NCI-H2227 treated with DMSO at 0.1 percent for 48 hours (cell line): ENCODE measurements at regions not wholly inside any gene's neighbourhood (a gene's known extent, or its start where the extent isn't known, plus 50 kb on each side); places are given as distances from the start of the nearest gene placed in this dataset.

Experiments used
- DNase-seq: peaks from one replicate; lab custom pipeline; 2025; lab: John Stamatoyannopoulos, UW

GRCh38 chr7:54701982-54702381, 57.0 kb downstream of the SEC61G start:
- no peak for DNase-seq

DNA sequence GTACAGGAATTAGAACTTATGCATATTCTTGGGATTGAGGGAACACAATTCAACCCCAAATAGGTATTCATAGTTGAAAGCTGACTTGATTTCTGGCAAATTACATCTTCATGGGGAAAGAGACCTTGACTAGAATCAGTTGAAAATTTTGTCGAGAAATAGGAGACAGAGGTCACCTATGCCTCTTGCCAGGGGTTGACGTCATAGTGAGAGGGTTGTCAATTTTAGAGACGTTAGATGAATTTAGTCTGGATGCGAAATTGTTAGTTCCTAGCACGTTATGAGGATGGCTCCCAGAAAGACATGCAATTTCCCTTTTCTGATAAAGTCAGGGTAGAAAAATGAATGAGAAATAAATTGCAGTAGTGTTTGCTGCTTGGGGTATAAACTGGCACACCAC, 59.3 kb downstream of the SEC61G start:
- no peak for DNase-seq

GRCh38 chr7:54697659-54698186, 61.3 kb downstream of the SEC61G start:
- DNase-seq, result no peak

- DNase-seq, result no peak
Observed at GRCh38 chr7:54690892-54691291, 68.1 kb downstream of the SEC61G start.

DNA sequence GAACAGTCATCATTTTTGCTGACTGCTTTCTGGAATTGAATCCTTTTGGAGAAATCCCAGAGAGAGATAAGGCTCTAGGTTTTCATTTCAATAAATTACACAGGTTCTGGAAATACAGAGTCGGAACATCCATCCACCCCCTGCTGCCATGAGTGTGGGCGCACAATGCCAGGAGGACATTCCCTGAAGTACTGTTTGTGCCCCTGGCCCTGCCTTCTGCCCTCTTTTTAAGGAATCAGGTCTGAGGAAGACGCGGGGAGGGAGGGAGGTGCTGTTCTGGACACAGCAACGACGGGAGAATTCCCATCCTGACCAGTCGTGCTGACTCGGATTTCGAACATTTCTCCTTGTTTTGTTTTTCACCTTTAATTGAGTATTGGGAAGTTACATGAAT, 69.0 kb downstream of the SEC61G start:
- DNase-seq, result no peak

- DNase-seq, result no peak
Observed at GRCh38 chr7:54689394-54690049, 69.5 kb downstream of the SEC61G start.

- no peak for DNase-seq
Observed at GRCh38 chr7:54687462-54688212, 71.4 kb downstream of the SEC61G start.

DNA sequence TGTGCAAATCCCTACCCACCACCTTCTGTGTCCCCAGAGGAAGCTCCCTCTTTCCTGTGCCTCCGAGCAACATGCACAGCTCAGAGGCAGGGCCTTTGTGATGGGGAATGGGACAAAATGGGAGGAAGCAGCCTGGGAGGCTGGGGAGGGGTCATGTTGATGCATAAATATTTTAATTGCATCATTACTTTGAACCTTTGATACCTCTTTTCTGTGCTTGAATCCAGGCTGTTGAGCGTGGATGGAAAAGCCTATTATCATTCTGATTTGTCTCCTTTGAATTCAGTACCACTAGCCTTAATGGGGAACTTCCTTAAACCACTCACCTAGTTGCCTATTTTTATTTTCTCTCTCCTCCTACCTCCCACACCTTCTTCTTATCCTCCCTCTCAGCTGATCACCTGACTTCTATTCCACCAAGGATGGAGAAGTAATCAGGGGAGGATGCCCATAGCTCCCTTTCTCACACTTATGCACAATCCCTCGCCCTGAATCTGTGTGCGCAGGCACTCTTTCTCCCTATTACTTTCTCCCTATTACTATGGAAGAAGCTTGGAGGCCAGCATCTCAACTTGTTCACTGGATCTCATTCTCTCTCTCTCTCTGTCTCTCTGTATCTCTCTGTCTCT, 78.5 kb downstream of the SEC61G start:
- DNase-seq, result no peak

DNA sequence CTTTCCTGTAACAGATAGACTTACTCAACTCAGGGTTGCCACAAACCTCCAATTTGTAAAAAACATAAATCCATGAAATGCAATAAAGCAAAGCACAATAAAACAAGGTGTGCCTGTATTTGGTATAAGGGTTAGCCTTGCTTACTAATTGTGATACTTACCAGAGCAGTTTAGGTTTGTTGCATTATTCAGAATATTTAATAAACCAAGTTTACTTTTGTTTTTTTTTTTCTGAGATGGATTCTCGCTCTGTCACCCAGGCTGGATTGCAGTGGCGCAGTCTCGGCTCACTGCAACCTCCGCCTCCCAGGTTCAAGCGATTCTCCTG, 79.6 kb downstream of the SEC61G start:
- no peak for DNase-seq

- DNase-seq, result no peak
Observed at GRCh38 chr7:54678763-54679489, 80.1 kb downstream of the SEC61G start.

DNA sequence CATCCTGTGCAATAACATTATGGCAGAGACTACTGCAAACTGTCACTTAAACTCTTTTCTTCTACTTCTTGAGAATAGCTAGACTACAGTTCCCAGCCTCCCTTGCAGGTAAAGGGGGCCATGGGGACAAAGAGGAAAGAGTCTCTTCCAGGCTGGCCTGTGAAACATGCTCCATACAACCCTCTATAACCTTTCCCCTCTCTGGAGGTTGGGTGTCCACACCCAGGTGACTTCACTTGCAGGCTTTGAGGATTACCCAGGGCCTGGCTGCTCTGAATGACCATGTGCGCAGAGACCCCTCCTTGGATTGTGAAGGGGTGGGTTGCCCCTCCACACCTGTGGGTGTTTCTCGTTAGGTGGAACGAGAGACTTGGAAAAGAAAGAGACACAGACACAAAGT, 84.1 kb downstream of the SEC61G start:
- DNase-seq, result no peak

DNA sequence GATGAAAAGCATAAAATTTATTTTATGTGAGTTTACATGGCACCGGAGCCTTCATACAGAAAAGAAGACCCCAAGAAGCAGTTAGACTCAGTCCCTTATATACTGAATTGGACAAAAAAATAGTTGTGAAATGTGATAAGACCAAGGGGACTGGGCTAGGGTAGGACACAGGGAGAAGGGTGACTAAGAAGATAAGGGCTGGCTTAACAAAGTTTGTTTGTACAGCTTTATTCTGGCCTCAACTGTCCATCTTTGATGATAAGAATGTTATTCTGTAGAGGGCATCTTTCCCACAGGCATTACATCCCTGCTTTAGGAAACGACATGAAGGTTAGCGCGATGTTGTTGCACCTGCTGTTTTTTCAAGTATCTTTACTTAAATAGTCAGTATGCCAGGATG, 86.5 kb downstream of the SEC61G start:
- no peak for DNase-seq

DNA sequence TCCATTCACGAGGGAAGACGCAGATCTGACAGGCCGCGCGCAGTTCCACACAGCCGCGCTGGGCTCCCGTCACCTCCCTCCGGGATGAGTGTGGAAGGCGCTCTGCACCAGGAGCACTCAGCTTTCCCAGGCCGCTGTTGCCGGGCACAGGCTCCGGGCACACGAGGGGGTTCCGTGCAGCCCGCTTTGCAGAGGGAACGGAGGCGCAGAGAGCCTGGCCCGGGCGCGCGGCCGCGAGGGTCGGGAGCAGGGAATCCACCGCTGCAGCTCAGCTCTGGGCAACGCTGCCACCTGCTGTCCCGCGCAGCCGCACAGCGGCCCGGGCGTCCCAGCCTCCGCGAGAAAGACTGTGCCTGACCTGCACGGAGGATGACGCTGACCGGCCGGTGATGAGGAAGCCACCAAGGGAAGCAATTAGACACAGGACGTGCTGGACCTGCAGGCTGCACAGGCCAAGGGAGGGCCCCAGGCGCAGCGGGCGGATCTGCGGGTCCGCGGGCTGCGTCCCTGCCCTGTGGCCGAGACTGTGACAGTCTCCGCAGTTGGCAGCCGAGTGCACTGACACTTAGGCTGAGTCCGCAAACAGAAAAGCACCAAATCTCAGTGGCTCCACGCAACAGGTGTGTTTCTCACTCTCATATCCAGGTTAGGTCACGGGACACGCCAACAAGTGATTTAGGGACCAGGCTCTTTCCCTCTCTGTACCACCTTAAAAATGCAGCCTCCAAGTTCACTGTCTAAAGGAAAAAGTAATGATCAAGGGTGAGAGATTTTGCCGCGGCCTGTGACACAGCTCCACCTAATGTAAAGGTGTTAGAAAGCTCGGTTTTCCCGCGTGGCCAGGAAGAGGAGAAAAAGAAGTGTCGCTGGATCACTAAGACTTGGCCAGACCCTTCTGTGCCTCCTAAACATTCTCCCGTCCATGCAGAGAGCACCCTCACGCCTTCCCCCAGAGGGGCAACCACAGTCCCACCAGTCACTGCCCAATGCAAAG, 94.5 kb downstream of the SEC61G start:
- DNase-seq, result peak; percentile 7

DNA sequence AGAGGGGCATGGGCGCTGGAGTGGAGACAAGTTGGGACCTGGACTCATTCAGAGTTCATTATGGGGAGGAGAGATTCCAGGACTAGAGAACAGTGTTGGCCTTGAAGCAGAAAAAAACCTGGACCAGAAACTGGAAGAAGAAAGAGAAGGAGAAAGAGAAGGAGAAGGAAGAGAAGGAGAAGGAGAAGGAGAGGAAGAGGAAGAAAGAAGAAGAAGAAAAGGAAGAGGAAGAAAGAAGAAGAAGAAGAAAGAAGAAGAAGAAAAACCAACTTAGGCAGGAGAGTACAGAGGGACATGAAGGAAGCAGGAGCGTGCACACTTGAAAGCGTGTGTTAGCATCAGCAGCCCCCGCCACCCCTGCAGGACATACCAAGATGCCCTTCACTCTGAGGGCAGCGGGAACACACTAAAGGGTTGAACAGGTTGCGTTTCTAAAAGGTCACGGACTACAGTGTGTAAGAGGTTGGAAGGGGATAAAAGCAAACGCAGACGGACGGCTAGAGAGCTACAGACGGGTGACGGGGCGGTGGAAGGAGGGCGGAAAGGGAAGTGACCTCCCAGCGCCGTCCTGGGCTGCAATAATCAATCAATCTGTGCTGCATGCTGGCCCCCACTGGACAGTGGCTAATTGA, 95.3 kb downstream of the SEC61G start:
- no peak for DNase-seq

DNA sequence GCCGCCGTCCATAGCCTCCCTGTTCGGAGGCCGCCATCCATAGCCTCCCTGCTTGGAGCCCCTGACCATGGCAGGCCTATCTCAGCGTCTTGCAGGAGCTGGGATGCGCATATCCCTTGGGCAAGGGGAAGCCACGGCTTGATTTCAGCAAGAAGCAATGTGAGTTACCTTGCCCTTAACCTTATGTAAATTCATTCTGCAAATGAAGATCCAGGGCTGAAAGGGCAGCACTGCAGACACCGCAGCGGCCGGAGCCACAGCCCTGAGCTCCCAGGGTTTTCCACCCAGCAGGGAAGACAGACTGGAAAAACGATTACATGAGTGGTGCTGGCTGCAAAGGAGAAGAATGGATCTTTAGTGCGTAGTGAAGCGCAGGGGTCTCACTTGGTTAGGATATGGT, 95.8 kb downstream of the SEC61G start:
- DNase-seq, result no peak

- no peak for DNase-seq
Observed at GRCh38 chr7:54662701-54663100, 96.3 kb downstream of the SEC61G start.

GRCh38 chr7:54653905-54654304, 105.1 kb downstream of the SEC61G start:
- DNase-seq, result no peak

GRCh38 chr7:54643064-54643463, 100.9 kb downstream of the VSTM2A start:
- no peak for DNase-seq

DNA sequence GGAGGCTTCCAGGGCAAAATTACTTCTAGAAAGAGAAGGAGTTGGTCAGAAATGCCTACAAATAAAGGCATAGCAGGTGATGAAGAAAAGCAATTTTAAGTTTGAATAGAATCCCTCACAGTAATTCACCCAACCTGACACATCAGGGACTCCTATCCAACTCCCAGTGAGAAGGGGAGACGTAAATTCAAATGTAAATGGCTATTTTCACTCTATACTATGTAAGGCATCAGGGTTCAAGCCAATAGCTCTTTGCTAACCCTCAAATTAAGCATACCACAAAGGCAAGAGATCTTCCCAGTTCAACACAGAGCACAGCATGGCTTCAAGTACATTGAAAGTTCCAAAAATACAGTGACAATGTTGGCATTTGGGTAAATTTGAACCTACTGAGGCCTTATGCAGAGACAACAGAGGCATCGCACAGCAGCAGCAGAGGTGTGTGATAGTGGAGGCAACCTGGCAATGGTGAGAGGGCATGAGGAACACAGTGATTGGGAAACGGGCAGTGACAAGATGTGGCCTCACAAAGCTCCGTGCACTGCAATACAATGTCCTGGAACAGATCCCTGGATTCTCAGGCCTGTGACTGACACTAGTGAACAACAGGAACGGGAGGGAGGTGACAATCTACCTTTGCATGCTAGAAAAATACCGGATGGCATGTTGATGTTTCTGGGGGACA, 95.7 kb downstream of the VSTM2A start:
- no peak for DNase-seq

GRCh38 chr7:54632696-54633095, 90.5 kb downstream of the VSTM2A start:
- DNase-seq, result no peak
